ENCODE measurements at regions not wholly inside any gene's neighbourhood (a gene's known extent, or its start where the extent isn't known, plus 50 kb on each side); places are given as distances from the start of the nearest gene placed in this dataset.

DNA sequence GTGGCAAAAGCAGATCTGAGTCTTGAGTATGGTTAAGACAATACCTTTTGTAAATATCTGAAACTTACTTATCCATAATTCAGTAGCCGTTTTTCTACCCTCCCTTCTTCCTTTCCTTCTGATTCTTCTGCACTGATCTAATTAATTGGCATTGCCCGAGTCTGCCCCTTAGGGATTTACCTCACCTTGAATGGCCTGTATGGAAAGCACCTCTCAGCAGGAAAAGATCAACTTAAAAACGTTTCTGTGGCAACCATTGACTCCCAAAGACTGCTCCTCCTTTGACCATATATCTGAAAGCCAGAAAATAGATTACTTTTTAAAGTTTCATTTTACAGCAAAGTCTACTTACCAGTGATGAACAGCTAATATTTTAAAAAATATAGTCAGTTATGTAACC, 496.5 kb upstream of the LCORL start:
- TF ChIP-seq POLR2A (IDR thresholded peaks at IDR 0.05; ENCODE audit: low read depth, low read length) (no peak), EZH2 (IDR thresholded peaks at IDR 0.05; ENCODE audit: borderline replicate concordance, low read depth, low read length, severe bottlenecking) (no peak), MYC (IDR thresholded peaks at IDR 0.05; ENCODE audit: low read depth, low read length) (no peak), POLR2AphosphoS5 (IDR thresholded peaks at IDR 0.05; ENCODE audit: insufficient read depth, low read depth, low read length) (no peak), FOS (IDR thresholded peaks at IDR 0.05; ENCODE audit: borderline replicate concordance, insufficient read depth, low read length) (no peak), JUN (IDR thresholded peaks at IDR 0.05; ENCODE audit: borderline replicate concordance, insufficient read depth, insufficient read length, low read depth) (no peak), GATA2 (IDR thresholded peaks at IDR 0.05; ENCODE audit: insufficient read depth, insufficient read length, low read depth, low read length) (no peak)
- TF ChIP-seq, protein P1, sequence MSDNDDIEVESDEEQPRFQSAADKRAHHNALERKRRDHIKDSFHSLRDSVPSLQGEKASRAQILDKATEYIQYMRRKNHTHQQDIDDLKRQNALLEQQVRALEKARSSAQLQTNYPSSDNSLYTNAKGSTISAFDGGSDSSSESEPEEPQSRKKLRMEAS (IDR thresholded peaks at IDR 0.05; ENCODE audit: insufficient read depth, insufficient read length) = no peak
- TF ChIP-seq, protein P2, sequence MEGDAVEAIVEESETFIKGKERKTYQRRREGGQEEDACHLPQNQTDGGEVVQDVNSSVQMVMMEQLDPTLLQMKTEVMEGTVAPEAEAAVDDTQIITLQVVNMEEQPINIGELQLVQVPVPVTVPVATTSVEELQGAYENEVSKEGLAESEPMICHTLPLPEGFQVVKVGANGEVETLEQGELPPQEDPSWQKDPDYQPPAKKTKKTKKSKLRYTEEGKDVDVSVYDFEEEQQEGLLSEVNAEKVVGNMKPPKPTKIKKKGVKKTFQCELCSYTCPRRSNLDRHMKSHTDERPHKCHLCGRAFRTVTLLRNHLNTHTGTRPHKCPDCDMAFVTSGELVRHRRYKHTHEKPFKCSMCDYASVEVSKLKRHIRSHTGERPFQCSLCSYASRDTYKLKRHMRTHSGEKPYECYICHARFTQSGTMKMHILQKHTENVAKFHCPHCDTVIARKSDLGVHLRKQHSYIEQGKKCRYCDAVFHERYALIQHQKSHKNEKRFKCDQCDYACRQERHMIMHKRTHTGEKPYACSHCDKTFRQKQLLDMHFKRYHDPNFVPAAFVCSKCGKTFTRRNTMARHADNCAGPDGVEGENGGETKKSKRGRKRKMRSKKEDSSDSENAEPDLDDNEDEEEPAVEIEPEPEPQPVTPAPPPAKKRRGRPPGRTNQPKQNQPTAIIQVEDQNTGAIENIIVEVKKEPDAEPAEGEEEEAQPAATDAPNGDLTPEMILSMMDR (IDR thresholded peaks at IDR 0.05; ENCODE audit: extremely low read depth in 1 of 2, insufficient read depth in 1 of 2, low read depth in 1 of 2, low read length in 2 of 2) = no peak
- CTCF ChIA-PET = interaction anchor here (1.3 kb wide), 1 partner anchor 15 kb away, joined by 3 read pairs; no protein-coding TSS in a partner anchor
- no peak overlapping the region for H3K9ac ChIP-seq (replicated peaks; ENCODE audit: extremely low read depth, insufficient read depth, low read length)
- H3K4me1 ChIP-seq (ENCODE audit: control insufficient read depth, extremely low read depth, insufficient read depth, low read length) = no peaks in the 10 kb centered on the region
- no peaks in the 10 kb centered on the region for H3K27me3 ChIP-seq (ENCODE audit: control insufficient read depth in 2 of 2, insufficient read depth in 2 of 2, low read length in 2 of 2)
- no peak overlapping the region for H3K4me3 ChIP-seq (replicated peaks in 1 of 3; ENCODE audit: insufficient read depth in 1 of 3, low read depth in 1 of 3, low read length in 3 of 3)
- dilution Hi-C loops (cut with MboI; ENCODE audit: extremely low pct_ligation_motif_present, low sequenced_read_pairs) = no loop called here
- no peak overlapping the region for H2AFZ ChIP-seq (ENCODE audit: low read depth, low read length)
- no peaks in the 10 kb centered on the region for H4K20me1 ChIP-seq (replicated peaks; ENCODE audit: control insufficient read depth, extremely low read depth, insufficient read depth, low read length)
- intact Hi-C loops (cut with micrococcal nuclease) = no loop called here
- H3K4me2 ChIP-seq (ENCODE audit: insufficient read depth, low read length) = no peak overlapping the region
- POLR2A ChIA-PET = no interaction called here
- DNase-seq (ENCODE audit: low read depth, low spot score) = no peak
- no peaks in the 10 kb centered on the region for H3K36me3 ChIP-seq (ENCODE audit: control insufficient read depth in 2 of 2, extremely low read depth in 1 of 2, insufficient read depth in 2 of 2, low read length in 2 of 2)
- H3K79me2 ChIP-seq (ENCODE audit: control insufficient read depth, insufficient read depth, low read length) = no peaks in the 10 kb centered on the region
- H3K9me3 ChIP-seq (replicated peaks; ENCODE audit: control insufficient read depth, insufficient read depth, low read length) = no peaks in the 10 kb centered on the region
- H3K27ac ChIP-seq (ENCODE audit: insufficient read depth, low read depth, low read length) = no peak overlapping the region
- no TSS peak for BruUV-seq (replicated peaks)
- no peak for FAIRE-seq
- H3K9me1 ChIP-seq (replicated peaks; ENCODE audit: control insufficient read depth, extremely low read depth, insufficient read depth, low read length) = no peaks in the 10 kb centered on the region

Data from endothelial cell of umbilical vein (primary cell).